ENCODE measurements at regions not wholly inside any gene's neighbourhood (a gene's known extent, or its start where the extent isn't known, plus 50 kb on each side); places are given as distances from the start of the nearest gene placed in this dataset.

DNA sequence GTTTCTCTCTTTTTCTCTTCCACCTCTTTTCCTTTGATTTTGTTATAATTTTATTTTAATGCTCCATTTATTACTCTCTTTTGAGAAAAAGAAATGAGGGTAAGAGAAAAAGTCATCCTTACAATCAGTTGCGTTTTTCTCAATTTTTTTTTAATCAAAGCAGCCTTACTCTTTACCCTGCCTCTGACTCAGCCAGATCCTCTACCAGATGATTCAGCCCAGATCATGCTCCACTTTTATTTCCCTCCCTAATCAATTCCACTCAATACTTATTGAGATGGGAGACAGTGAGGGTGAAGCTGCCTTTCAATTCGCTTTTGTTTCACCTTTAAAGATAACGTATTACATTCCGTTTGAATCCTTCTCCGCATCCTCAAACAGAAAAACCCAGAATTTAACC, 337.9 kb downstream of the SATB2 start:
- DNase-seq (no peak), ATAC-seq (ENCODE audit: low FRiP score) (no peak)
- Histone ChIP-seq H3K36me3 (ENCODE audit: control insufficient read depth in 1 of 2, insufficient read depth in 2 of 2, low read length in 1 of 2) (no peaks in the 10 kb centered on the region), H3K9me3 (ENCODE audit: control insufficient read depth, low read length) (peaks cover 1% of the 10 kb centered on the region), H3K4me3 (ENCODE audit: low read length in 2 of 2) (no peak overlapping the region), H3K4me1 (ENCODE audit: control insufficient read depth in 1 of 2, insufficient read depth in 2 of 2, low read length in 2 of 2) (peaks cover 2 to 3% of the 10 kb centered on the region in 2 donors), H3K27ac (ENCODE audit: low read depth in 1 of 2, low read length in 2 of 2) (no peak overlapping the region), H3K27me3 (ENCODE audit: control insufficient read depth in 1 of 2, insufficient read depth in 2 of 2, low read length in 1 of 2) (no peaks in the 10 kb centered on the region)
- 59 to 60% methylated on average over 5 of the region's 5 CpGs for WGBS, 2 donors
- intact Hi-C loops (cut with DNase I), result no loop called here

DNA sequence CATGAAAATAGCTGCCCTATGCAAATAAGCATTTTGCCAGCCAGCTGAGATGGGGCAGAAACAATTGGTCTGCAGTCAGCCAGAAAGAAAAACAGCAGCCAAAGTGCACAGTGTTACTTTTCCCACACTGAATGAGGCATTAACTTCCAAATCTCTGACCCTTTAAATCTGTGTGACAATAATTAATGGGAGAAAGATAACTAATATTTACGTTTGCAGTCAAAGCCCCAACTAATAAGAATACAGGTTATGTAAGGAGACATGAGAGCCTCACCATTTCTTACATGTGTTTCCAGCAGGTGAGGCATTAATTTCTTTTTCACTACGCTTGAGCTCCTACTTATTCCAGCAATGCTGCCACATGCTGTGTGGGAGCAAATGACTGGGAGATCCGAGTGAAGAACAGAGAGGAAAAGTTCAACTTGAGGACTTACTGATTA, 339.0 kb downstream of the SATB2 start:
- H3K9me3 ChIP-seq (ENCODE audit: control insufficient read depth, low read length), result peaks cover 1% of the 10 kb centered on the region
- peaks cover 2 to 3% of the 10 kb centered on the region in 2 donors for H3K4me1 ChIP-seq (ENCODE audit: control insufficient read depth in 1 of 2, insufficient read depth in 2 of 2, low read length in 2 of 2)
- 43 to 44% methylated on average over 3 of the region's 3 CpGs for WGBS, 2 donors
- H3K4me3 ChIP-seq (ENCODE audit: low read length in 2 of 2), result no peak overlapping the region
- DNase-seq (no peak), ATAC-seq (ENCODE audit: low FRiP score) (no peak)
- H3K36me3 ChIP-seq (ENCODE audit: control insufficient read depth in 1 of 2, insufficient read depth in 2 of 2, low read length in 1 of 2), result no peaks in the 10 kb centered on the region
- no peak overlapping the region for H3K27ac ChIP-seq (ENCODE audit: low read depth in 1 of 2, low read length in 2 of 2)
- H3K27me3 ChIP-seq (ENCODE audit: control insufficient read depth in 1 of 2, insufficient read depth in 2 of 2, low read length in 1 of 2), result no peaks in the 10 kb centered on the region
- intact Hi-C loops (cut with DNase I), result no loop called here

DNA sequence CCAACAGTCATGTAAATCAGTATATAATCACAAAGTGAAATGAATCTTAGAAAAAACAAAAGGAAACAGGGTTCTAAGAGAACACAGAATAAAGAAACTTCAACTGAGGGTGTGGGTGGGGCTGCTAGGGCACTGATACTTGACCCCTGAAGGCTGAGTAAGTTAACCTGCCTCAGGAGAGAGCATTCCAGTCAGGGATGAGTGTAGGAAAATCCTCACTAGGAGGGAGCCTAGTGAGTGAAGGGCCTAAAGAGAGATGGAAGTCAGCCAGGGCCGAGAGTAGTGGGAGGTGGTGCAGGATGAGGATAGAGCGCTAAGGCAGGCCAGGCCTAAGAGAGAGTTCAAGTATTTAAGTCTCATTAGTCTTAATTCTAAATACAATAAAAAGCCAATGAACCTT, 342.6 kb downstream of the SATB2 start:
- 95 to 96% methylated on average over 2 of the region's 2 CpGs for WGBS, 2 donors
- Histone ChIP-seq H3K36me3 (ENCODE audit: control insufficient read depth in 1 of 2, insufficient read depth in 2 of 2, low read length in 1 of 2) (no peaks in the 10 kb centered on the region), H3K27me3 (ENCODE audit: control insufficient read depth in 1 of 2, insufficient read depth in 2 of 2, low read length in 1 of 2) (no peaks in the 10 kb centered on the region), H3K4me1 (ENCODE audit: control insufficient read depth in 1 of 2, insufficient read depth in 2 of 2, low read length in 2 of 2) (peaks cover 2 to 3% of the 10 kb centered on the region in 2 donors), H3K9me3 (ENCODE audit: control insufficient read depth, low read length) (no peaks in the 10 kb centered on the region), H3K4me3 (ENCODE audit: low read length in 2 of 2) (no peak overlapping the region), H3K27ac (ENCODE audit: low read depth in 1 of 2, low read length in 2 of 2) (no peak overlapping the region)
- ATAC-seq (ENCODE audit: low FRiP score) (no peak), DNase-seq (no peak)
- intact Hi-C loops (cut with DNase I), result no loop called here

DNA sequence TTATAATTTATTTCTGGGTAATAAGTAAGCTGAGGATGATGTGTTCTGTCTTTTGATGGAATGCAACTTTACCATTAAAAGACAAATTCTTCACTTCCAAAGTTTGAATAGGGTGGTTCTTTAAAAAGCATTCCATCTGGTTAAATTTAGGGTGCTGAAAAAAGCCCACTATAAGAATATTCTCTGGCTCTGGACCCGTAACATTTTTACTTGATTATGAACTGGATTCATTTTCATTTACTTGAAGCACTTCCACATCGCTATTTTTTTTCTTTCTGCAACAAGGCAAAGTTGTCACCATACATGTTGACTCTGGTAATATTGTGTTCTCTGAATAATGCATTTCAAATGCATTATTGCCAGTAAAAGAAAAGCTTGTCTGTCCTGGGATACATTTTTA, 344.6 kb downstream of the SATB2 start:
- Histone ChIP-seq H3K4me3 (ENCODE audit: low read length in 2 of 2) (no peak overlapping the region), H3K9me3 (ENCODE audit: control insufficient read depth, low read length) (no peaks in the 10 kb centered on the region), H3K27ac (ENCODE audit: low read depth in 1 of 2, low read length in 2 of 2) (no peak overlapping the region), H3K4me1 (ENCODE audit: control insufficient read depth in 1 of 2, insufficient read depth in 2 of 2, low read length in 2 of 2) (no peaks in the 10 kb centered on the region), H3K36me3 (ENCODE audit: control insufficient read depth in 1 of 2, insufficient read depth in 2 of 2, low read length in 1 of 2) (no peaks in the 10 kb centered on the region), H3K27me3 (ENCODE audit: control insufficient read depth in 1 of 2, insufficient read depth in 2 of 2, low read length in 1 of 2) (no peaks in the 10 kb centered on the region)
- no peak for DNase-seq
- intact Hi-C loops (cut with DNase I), result no loop called here
- 56 to 61% methylated on average over 2 of the region's 2 CpGs for WGBS, 2 donors
- ATAC-seq (ENCODE audit: low FRiP score), result no peak

DNA sequence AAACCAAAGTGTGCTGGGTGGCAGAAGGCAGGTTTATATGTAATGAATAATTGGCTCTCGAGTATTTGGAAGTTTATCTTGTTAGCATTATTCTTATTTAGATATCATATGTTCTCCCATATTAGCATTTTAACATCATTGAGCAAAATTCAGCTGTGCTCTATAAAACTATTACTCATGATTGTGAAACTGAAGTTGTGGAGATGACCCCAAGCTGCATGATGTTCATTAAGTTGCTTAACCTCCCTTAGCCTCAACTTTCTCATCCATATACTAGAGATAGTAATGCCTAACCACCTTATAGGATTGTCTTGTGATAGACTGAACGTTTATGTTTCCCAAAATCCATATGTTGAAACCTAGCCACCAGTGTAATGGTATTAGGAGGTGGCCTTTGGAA, 346.3 kb downstream of the SATB2 start:
- Histone ChIP-seq H3K36me3 (ENCODE audit: control insufficient read depth in 1 of 2, insufficient read depth in 2 of 2, low read length in 1 of 2) (no peaks in the 10 kb centered on the region), H3K27me3 (ENCODE audit: control insufficient read depth in 1 of 2, insufficient read depth in 2 of 2, low read length in 1 of 2) (no peaks in the 10 kb centered on the region), H3K4me3 (ENCODE audit: low read length in 2 of 2) (no peak overlapping the region), H3K9me3 (ENCODE audit: control insufficient read depth, low read length) (no peaks in the 10 kb centered on the region), H3K4me1 (ENCODE audit: control insufficient read depth in 1 of 2, insufficient read depth in 2 of 2, low read length in 2 of 2) (no peaks in the 10 kb centered on the region), H3K27ac (ENCODE audit: low read depth in 1 of 2, low read length in 2 of 2) (no peak overlapping the region)
- intact Hi-C loops (cut with DNase I), result no loop called here
- WGBS, 2 donors, result 82 to 83% methylated on average over 2 of the region's 2 CpGs
- DNase-seq (no peak), ATAC-seq (ENCODE audit: low FRiP score) (no peak)

DNA sequence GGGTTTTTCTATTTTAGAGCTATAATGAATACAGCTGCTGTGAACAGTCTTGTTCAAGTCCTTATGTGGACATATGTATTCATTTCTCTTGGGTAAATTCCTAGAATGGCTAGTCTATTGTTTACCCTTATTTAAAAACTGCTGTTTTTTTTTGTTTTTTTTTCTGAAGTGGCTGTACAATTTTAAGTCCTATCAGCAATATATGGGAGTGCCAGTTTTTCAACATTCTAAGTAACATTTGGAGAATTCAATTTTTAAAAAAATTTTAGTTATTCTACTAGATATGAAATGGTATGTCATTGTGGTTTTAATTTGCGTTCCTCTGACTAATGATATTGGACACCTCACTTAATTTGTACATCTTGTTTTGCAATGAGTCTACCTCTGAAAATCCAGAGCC, 349.7 kb downstream of the SATB2 start:
- H3K27me3 ChIP-seq (ENCODE audit: control insufficient read depth in 1 of 2, insufficient read depth in 2 of 2, low read length in 1 of 2), result no peaks in the 10 kb centered on the region
- H3K4me1 ChIP-seq (ENCODE audit: control insufficient read depth in 1 of 2, insufficient read depth in 2 of 2, low read length in 2 of 2), result no peaks in the 10 kb centered on the region
- H3K4me3 ChIP-seq (ENCODE audit: low read length in 2 of 2), result no peak overlapping the region
- H3K36me3 ChIP-seq (ENCODE audit: control insufficient read depth in 1 of 2, insufficient read depth in 2 of 2, low read length in 1 of 2), result no peaks in the 10 kb centered on the region
- DNase-seq (no peak), ATAC-seq (ENCODE audit: low FRiP score) (no peak)
- intact Hi-C loops (cut with DNase I), result no loop called here
- 77 to 80% methylated on average over 1 of the region's 1 CpG for WGBS, 2 donors
- no peaks in the 10 kb centered on the region for H3K9me3 ChIP-seq (ENCODE audit: control insufficient read depth, low read length)
- H3K27ac ChIP-seq (ENCODE audit: low read depth in 1 of 2, low read length in 2 of 2), result no peak overlapping the region

DNA sequence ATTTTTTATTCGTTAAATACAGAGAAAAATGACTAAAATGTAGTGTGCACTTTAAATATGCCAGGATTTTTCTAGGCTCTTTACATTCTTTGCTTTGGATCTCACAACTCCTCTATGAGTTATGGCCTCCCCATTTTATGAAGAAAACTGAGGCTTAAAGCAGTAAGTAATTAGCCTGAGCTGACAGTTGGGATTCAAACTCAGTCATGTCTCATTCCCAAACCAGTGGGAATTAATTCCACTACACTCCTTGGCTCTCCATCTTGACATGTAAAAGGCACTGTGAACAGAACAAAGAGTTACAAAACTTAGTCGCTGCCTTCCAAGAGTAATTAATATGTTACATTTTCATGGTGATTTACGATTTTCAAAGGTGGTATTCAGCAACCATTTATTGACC, 351.9 kb downstream of the SATB2 start:
- H3K4me1 ChIP-seq (ENCODE audit: control insufficient read depth in 1 of 2, insufficient read depth in 2 of 2, low read length in 2 of 2), result no peaks in the 10 kb centered on the region
- H3K27ac ChIP-seq (ENCODE audit: low read depth in 1 of 2, low read length in 2 of 2), result no peak overlapping the region
- ATAC-seq (ENCODE audit: low FRiP score) (no peak), DNase-seq (no peak)
- intact Hi-C loops (cut with DNase I), result no loop called here
- H3K36me3 ChIP-seq (ENCODE audit: control insufficient read depth in 1 of 2, insufficient read depth in 2 of 2, low read length in 1 of 2), result no peaks in the 10 kb centered on the region
- 60 to 61% methylated on average over 3 of the region's 3 CpGs for WGBS, 2 donors
- H3K27me3 ChIP-seq (ENCODE audit: control insufficient read depth in 1 of 2, insufficient read depth in 2 of 2, low read length in 1 of 2), result no peaks in the 10 kb centered on the region
- H3K9me3 ChIP-seq (ENCODE audit: control insufficient read depth, low read length), result no peaks in the 10 kb centered on the region
- no peak overlapping the region for H3K4me3 ChIP-seq (ENCODE audit: low read length in 2 of 2)

DNA sequence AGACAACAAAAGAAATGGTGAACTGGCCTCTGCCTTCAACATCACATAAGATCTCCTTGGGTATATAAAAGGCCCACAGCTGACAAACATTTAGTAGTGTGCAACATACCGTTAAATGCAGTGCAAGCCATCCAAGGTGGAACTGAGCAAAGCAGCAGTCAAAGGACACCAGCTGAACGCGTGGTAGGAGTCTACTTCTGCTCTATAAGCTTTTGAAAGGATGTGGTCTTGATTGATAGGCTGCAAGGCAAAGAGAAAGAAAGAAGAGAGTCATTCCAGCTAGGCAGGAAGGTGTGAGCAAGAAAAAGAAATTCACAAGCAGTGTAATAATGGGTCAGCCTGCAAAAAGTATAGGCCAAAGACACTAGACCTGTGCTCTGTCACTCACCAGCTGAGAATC, 356.3 kb downstream of the SATB2 start:
- Histone ChIP-seq H3K27me3 (ENCODE audit: control insufficient read depth in 1 of 2, insufficient read depth in 2 of 2, low read length in 1 of 2) (no peaks in the 10 kb centered on the region), H3K27ac (ENCODE audit: low read depth in 1 of 2, low read length in 2 of 2) (no peak overlapping the region), H3K36me3 (ENCODE audit: control insufficient read depth in 1 of 2, insufficient read depth in 2 of 2, low read length in 1 of 2) (no peaks in the 10 kb centered on the region), H3K9me3 (ENCODE audit: control insufficient read depth, low read length) (no peaks in the 10 kb centered on the region), H3K4me1 (ENCODE audit: control insufficient read depth in 1 of 2, insufficient read depth in 2 of 2, low read length in 2 of 2) (no peaks in the 10 kb centered on the region), H3K4me3 (ENCODE audit: low read length in 2 of 2) (no peak overlapping the region)
- ATAC-seq (ENCODE audit: low FRiP score), result no peak
- whole genome bisulfite sequencing, 2 donors, result 77 to 85% methylated on average over 3 of the region's 3 CpGs
- intact Hi-C loops (cut with DNase I), result no loop called here
- DNase-seq, result no peak

DNA sequence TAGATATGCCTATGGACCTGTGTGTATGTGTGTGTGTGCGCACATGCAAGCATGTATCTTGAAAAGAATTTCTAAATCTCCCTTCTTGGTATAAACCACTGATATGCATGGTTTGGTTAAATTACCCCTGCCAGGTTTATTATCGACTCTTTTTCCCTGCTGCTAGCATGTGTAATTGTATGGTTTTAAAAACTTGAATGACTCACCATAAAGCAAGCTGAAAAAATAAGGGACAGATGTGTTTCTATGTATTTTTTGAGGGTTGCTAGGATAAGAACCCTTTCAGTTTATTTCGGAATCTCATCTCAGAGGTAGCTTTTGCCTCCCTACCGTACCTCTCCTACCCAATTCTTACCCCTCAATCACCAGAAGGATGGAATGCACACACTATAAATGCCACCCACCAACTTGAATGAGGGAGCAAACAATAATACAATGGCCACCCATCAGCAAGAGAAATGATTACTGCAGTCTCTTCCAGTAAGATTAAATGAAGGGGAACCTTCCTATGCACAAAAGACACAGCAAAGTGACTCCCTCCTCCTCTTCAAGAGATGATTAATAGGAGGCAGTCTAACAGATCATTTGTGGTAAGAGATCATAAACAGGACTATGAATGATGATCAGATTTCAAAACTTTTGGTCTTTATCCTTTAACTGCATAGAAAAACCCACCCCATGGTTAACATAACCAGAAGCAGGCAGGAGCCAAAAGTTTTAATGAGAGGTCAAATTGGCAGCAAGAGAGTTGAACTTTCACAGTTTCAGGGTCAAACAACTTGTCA, 357.2 kb downstream of the SATB2 start:
- 41 to 46% methylated on average over 4 of the region's 4 CpGs for WGBS, 2 donors
- intact Hi-C loops (cut with DNase I), result no loop called here
- Histone ChIP-seq H3K4me1 (ENCODE audit: control insufficient read depth in 1 of 2, insufficient read depth in 2 of 2, low read length in 2 of 2) (no peaks in the 10 kb centered on the region), H3K27ac (ENCODE audit: low read depth in 1 of 2, low read length in 2 of 2) (no peak overlapping the region), H3K9me3 (ENCODE audit: control insufficient read depth, low read length) (no peaks in the 10 kb centered on the region), H3K4me3 (ENCODE audit: low read length in 2 of 2) (no peak overlapping the region), H3K36me3 (ENCODE audit: control insufficient read depth in 1 of 2, insufficient read depth in 2 of 2, low read length in 1 of 2) (no peaks in the 10 kb centered on the region), H3K27me3 (ENCODE audit: control insufficient read depth in 1 of 2, insufficient read depth in 2 of 2, low read length in 1 of 2) (no peaks in the 10 kb centered on the region)
- ATAC-seq (ENCODE audit: low FRiP score) (no peak), DNase-seq (no peak)
